ENCODE measurements at regions not wholly inside any gene's neighbourhood (a gene's known extent, or its start where the extent isn't known, plus 50 kb on each side); places are given as distances from the start of the nearest gene placed in this dataset.

GRCh38 chr10:107553470-107553869, 389.0 kb upstream of the SORCS1 start:
- no TSS peak for BruUV-seq (replicated peaks)
- TF ChIP-seq EZH2 (IDR thresholded peaks at IDR 0.05; ENCODE audit: low read depth) = no peak
- TF ChIP-seq CTCF (conservative IDR thresholded peaks at IDR 0.05) = no peak
- Histone ChIP-seq H3K4me3 (no peak overlapping the region), H4K20me1 (ENCODE audit: insufficient read depth) (no peaks in the 10 kb centered on the region), H2AFZ (no peak overlapping the region), H3K9me2 (ENCODE audit: insufficient read depth) (no peaks in the 10 kb centered on the region), H3F3A (ENCODE audit: insufficient read depth, low read depth) (no peaks in the 10 kb centered on the region), H3K4me2 (no peak overlapping the region), H3K27ac (no peak overlapping the region), H3K9me3 (ENCODE audit: insufficient read depth, low read depth) (no peaks in the 10 kb centered on the region), H3K36me3 (ENCODE audit: low read depth) (no peaks in the 10 kb centered on the region), H3K27me3 (ENCODE audit: insufficient read depth, low read depth) (no peaks in the 10 kb centered on the region), H3K79me2 (ENCODE audit: low read depth) (no peaks in the 10 kb centered on the region), H3K4me1 (replicated peaks; ENCODE audit: insufficient read depth) (no peaks in the 10 kb centered on the region)
- DNase-seq = no peak
- POLR2A ChIA-PET (ENCODE audit: unreplicated experiment) = no interaction called here
- CTCF ChIA-PET = no interaction called here
- intact Hi-C loops (cut with micrococcal nuclease; ENCODE audit: unreplicated experiment) = no loop called here

GRCh38 chr10:107552963-107553362, 388.5 kb upstream of the SORCS1 start:
- no peaks in the 10 kb centered on the region for H3K36me3 ChIP-seq (ENCODE audit: low read depth)
- no peaks in the 10 kb centered on the region for H3K27me3 ChIP-seq (ENCODE audit: insufficient read depth, low read depth)
- POLR2A ChIA-PET (ENCODE audit: unreplicated experiment) = no interaction called here
- no peak overlapping the region for H3K4me2 ChIP-seq
- CTCF ChIA-PET = no interaction called here
- no peak overlapping the region for H3K27ac ChIP-seq
- no peaks in the 10 kb centered on the region for H3K4me1 ChIP-seq (replicated peaks; ENCODE audit: insufficient read depth)
- no TSS peak for BruUV-seq (replicated peaks)
- H3K79me2 ChIP-seq (ENCODE audit: low read depth) = no peaks in the 10 kb centered on the region
- no peaks in the 10 kb centered on the region for H4K20me1 ChIP-seq (ENCODE audit: insufficient read depth)
- no peaks in the 10 kb centered on the region for H3K9me2 ChIP-seq (ENCODE audit: insufficient read depth)
- intact Hi-C loops (cut with micrococcal nuclease; ENCODE audit: unreplicated experiment) = no loop called here
- H3K4me3 ChIP-seq = no peak overlapping the region
- no peaks in the 10 kb centered on the region for H3K9me3 ChIP-seq (ENCODE audit: insufficient read depth, low read depth)
- TF ChIP-seq EZH2 (IDR thresholded peaks at IDR 0.05; ENCODE audit: low read depth) = no peak
- H3F3A ChIP-seq (ENCODE audit: insufficient read depth, low read depth) = no peaks in the 10 kb centered on the region
- DNase-seq = no peak
- H2AFZ ChIP-seq = no peak overlapping the region

GRCh38 chr10:107548301-107548700, 383.8 kb upstream of the SORCS1 start:
- no TSS peak for BruUV-seq (replicated peaks)
- no peak for DNase-seq
- H3K79me2 ChIP-seq (ENCODE audit: low read depth) = no peaks in the 10 kb centered on the region
- no peaks in the 10 kb centered on the region for H3K9me3 ChIP-seq (ENCODE audit: insufficient read depth, low read depth)
- no peak overlapping the region for H3K4me2 ChIP-seq
- CTCF ChIA-PET = no interaction called here
- POLR2A ChIA-PET (ENCODE audit: unreplicated experiment) = no interaction called here
- no peak overlapping the region for H3K27ac ChIP-seq
- H3K4me1 ChIP-seq (replicated peaks; ENCODE audit: insufficient read depth) = no peaks in the 10 kb centered on the region
- H3K9me2 ChIP-seq (ENCODE audit: insufficient read depth) = no peaks in the 10 kb centered on the region
- H3F3A ChIP-seq (ENCODE audit: insufficient read depth, low read depth) = no peaks in the 10 kb centered on the region
- H2AFZ ChIP-seq = no peak overlapping the region
- TF ChIP-seq EZH2 (IDR thresholded peaks at IDR 0.05; ENCODE audit: low read depth) (no peak), CTCF (conservative IDR thresholded peaks at IDR 0.05) (no peak)
- H3K36me3 ChIP-seq (ENCODE audit: low read depth) = no peaks in the 10 kb centered on the region
- intact Hi-C loops (cut with micrococcal nuclease; ENCODE audit: unreplicated experiment) = no loop called here
- H4K20me1 ChIP-seq (ENCODE audit: insufficient read depth) = no peaks in the 10 kb centered on the region
- no peak overlapping the region for H3K4me3 ChIP-seq
- H3K27me3 ChIP-seq (ENCODE audit: insufficient read depth, low read depth) = no peaks in the 10 kb centered on the region

GRCh38 chr10:107546986-107547385, 382.5 kb upstream of the SORCS1 start:
- H3K27ac ChIP-seq = no peak overlapping the region
- no TSS peak for BruUV-seq (replicated peaks)
- H3K36me3 ChIP-seq (ENCODE audit: low read depth) = no peaks in the 10 kb centered on the region
- H3K79me2 ChIP-seq (ENCODE audit: low read depth) = no peaks in the 10 kb centered on the region
- no peaks in the 10 kb centered on the region for H3K9me2 ChIP-seq (ENCODE audit: insufficient read depth)
- no peaks in the 10 kb centered on the region for H4K20me1 ChIP-seq (ENCODE audit: insufficient read depth)
- H3K4me1 ChIP-seq (replicated peaks; ENCODE audit: insufficient read depth) = no peaks in the 10 kb centered on the region
- POLR2A ChIA-PET (ENCODE audit: unreplicated experiment) = no interaction called here
- H3F3A ChIP-seq (ENCODE audit: insufficient read depth, low read depth) = no peaks in the 10 kb centered on the region
- H2AFZ ChIP-seq = no peak overlapping the region
- no peaks in the 10 kb centered on the region for H3K9me3 ChIP-seq (ENCODE audit: insufficient read depth, low read depth)
- intact Hi-C loops (cut with micrococcal nuclease; ENCODE audit: unreplicated experiment) = no loop called here
- H3K4me2 ChIP-seq = no peak overlapping the region
- no peaks in the 10 kb centered on the region for H3K27me3 ChIP-seq (ENCODE audit: insufficient read depth, low read depth)
- TF ChIP-seq EZH2 (IDR thresholded peaks at IDR 0.05; ENCODE audit: low read depth) = no peak
- no peak for TF ChIP-seq CTCF (conservative IDR thresholded peaks at IDR 0.05)
- DNase-seq = no peak
- CTCF ChIA-PET = no interaction called here
- no peak overlapping the region for H3K4me3 ChIP-seq

Measured in PC-9 (cell line).